Transverse colon (tissue), 4 donors: ENCODE measurements at regions not wholly inside any gene's neighbourhood (a gene's known extent, or its start where the extent isn't known, plus 50 kb on each side); places are given as distances from the start of the nearest gene placed in this dataset.

Experiments
- DNase-seq: peaks from one replicate; pipeline ENCODE4 v3.0.0-alpha.2; 2019
- H3K27ac ChIP-seq, 4 donors: fragments of 200-600 bp; sonication (generic); 2 replicates each; pipeline ENCODE4 v1.5.1; 2016 to 2018; ENCODE audit warnings: inconsistent platforms in 4 of 4
- H3K27me3 ChIP-seq: fragments of 200-600 bp; sonication (generic); 2 replicates; pipeline ENCODE4 v1.5.1; 2017; ENCODE audit warnings: inconsistent platforms
- H3K36me3 ChIP-seq, 4 donors: fragments of 200-600 bp; sonication (generic); 2 replicates each; pipeline ENCODE4 v1.5.1; 2017 to 2019; ENCODE audit warnings: inconsistent platforms in 4 of 4
- H3K4me1 ChIP-seq, 4 donors: fragments of 200-600 bp; sonication (generic); 2 replicates each; pipeline ENCODE4 v1.5.1; 2017 to 2020; ENCODE audit warnings: inconsistent platforms in 4 of 4
- H3K4me3 ChIP-seq, 4 donors: fragments of 200-600 bp; sonication (generic); 1 replicate in 1 of 4; 2 replicates in 3 of 4; pipeline versions ENCODE4 v1.5.1 to v1.6.1; 2017 to 2019; ENCODE audit warnings: inconsistent platforms in 4 of 4
- H3K9me3 ChIP-seq, 2 donors: fragments of 200-600 bp; sonication (generic); 2 replicates each; pipeline ENCODE4 v1.5.1; 2017 to 2019; ENCODE audit warnings: inconsistent platforms in 2 of 2
- CTCF ChIP-seq, 5 experiments: fragments of 200-600 bp in 3 of 5; fragments of 450-650 bp in 2 of 5; sonication (generic) in 3 of 5; IDR thresholded peaks; 1 replicate in 2 of 5; 2 replicates in 3 of 5; pipeline ENCODE4 v1.5.1; 2016 to 2017; ENCODE audit warnings: antibody characterized with exemption in 5 of 5, inconsistent platforms in 3 of 5, mild to moderate bottlenecking in 2 of 5, moderate library complexity in 1 of 5
- EP300 ChIP-seq: sonication (generic); formaldehyde crosslinking; IDR thresholded peaks from one replicate; pipeline ENCODE4 v1.6.1; 2017; ENCODE audit warnings: antibody characterized with exemption, low read depth
- POLR2A ChIP-seq: fragments of 450-650 bp; IDR thresholded peaks from one replicate; pipeline ENCODE4 v1.6.1; 2016; ENCODE audit warnings: antibody characterized with exemption, mild to moderate bottlenecking, moderate library complexity
- POLR2AphosphoS5 ChIP-seq, 3 donors: sonication (generic); formaldehyde crosslinking; IDR thresholded peaks; one replicate each; pipeline ENCODE4 v1.6.1; 2016; ENCODE audit warnings: antibody characterized with exemption in 3 of 3
- whole genome bisulfite sequencing, 2 donors: methylation state at CpG; one replicate each; pipeline ENCODE4 v1.1.5; 2018; ENCODE audit warnings: low coverage in 1 of 2; 5-methylcytosine and 5-hydroxymethylcytosine counted together
- in situ Hi-C, 4 donors: fragments of 200-750 bp; cut with MboI; loops; one replicate each; pipeline versions ENCODE4 v1.15.0 to v1.15.1; 2017; ENCODE audit warnings: low sequenced_read_pairs in 3 of 4, low pct_ligation_motif_present in 1 of 4, low pct_unique_long_range_greater_than_20kb in 1 of 4
- intact Hi-C: fragments of 100-400 bp; cut with DNase I; formaldehyde crosslinking; loops from one replicate; pipeline ENCODE4 v1.15.1; 2023; ENCODE audit warnings: low total_unique reads

DNA sequence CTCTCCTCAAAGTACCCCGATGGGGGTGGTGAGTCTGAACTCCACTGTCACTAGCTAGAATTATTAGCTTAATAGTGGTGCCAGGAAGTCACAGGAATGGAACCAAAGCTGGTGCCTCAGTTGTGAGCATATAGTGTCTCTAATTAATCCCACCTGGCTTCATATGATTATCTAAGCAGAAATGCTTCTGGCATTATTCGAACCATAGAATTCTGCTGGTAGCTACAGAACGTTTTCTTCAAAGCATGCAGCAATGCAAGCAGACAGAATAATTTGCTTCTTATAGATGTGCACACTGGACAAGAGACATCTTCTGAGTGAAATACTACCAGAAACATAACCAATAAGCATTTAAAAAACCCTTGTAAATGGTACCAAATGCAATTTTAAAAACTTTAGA, 160.9 kb downstream of the IMPG2 start:
- Histone ChIP-seq H3K9me3 (no peaks in the 10 kb centered on the region), H3K27ac (no peak overlapping the region), H3K36me3 (no peaks in the 10 kb centered on the region), H3K4me1 (no peaks in the 10 kb centered on the region), H3K27me3 (no peaks in the 10 kb centered on the region), H3K4me3 (no peak overlapping the region)
- in situ Hi-C loops: no loop called here
- intact Hi-C loops: no loop called here
- no peak for DNase-seq
- TF ChIP-seq POLR2AphosphoS5 (IDR thresholded peaks at IDR 0.05): no peak
- TF ChIP-seq EP300: no peak
- 89 to 100% methylated on average over 1 to 3 of the region's 3 CpGs for WGBS, 2 donors

DNA sequence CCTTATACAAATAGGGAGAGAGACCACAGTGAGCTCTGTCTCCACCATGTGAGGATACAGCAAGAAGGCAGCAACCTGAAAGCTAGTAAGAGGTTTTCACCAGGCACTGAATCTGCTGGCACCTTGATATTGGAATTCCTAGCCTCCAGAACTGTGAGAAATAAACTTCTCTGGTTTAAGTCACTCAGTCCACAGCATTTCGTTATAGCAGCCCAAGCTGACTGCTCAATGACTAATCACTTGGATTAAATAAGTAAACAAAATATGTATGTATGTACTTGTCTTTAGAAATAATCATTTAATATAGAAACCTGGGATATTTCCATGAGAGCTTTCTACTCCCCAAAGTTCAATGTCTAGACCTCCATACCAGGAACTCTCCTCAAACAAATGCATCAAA, 162.0 kb downstream of the IMPG2 start:
- Histone ChIP-seq H3K4me3 (no peak overlapping the region), H3K27me3 (no peaks in the 10 kb centered on the region), H3K27ac (no peak overlapping the region), H3K4me1 (no peaks in the 10 kb centered on the region), H3K9me3 (no peaks in the 10 kb centered on the region), H3K36me3 (no peaks in the 10 kb centered on the region)
- 0 to 14% methylated on average over 1 of the region's 1 CpG for WGBS, 2 donors
- no peak for DNase-seq
- intact Hi-C loops: no loop called here
- no peak for TF ChIP-seq POLR2AphosphoS5 (IDR thresholded peaks at IDR 0.05)
- TF ChIP-seq POLR2A: no peak
- no peak for TF ChIP-seq EP300
- TF ChIP-seq CTCF (IDR thresholded peaks at IDR 0.05): no peak
- in situ Hi-C loops: no loop called here

DNA sequence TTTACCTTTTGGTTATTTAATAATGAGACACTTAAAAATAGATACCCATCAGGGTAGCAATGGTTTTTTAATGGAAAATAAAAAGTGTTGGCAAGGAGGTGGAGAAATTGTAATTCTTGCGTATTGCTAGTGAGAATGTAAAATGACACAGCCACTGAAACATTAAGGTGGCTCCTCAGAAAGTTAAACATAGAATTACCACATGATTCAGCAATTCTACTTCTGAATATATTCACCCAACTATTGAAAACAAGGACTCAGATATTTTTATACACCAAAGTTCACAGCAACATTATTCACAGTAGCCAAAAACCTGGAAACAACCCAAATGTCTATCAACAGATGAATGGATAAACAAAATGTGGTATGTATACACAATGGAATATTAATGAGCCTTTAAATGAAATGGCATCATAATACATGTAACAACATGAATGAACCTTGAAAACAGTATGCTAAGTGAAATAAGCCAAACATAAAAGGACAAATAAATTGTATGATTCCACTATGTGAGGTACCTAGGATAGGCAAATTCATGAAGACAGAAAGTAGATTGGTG, 163.5 kb downstream of the IMPG2 start:
- TF ChIP-seq EP300 (no peak), POLR2AphosphoS5 (IDR thresholded peaks at IDR 0.05) (no peak), POLR2A (no peak), CTCF (IDR thresholded peaks at IDR 0.05) (no peak)
- Histone ChIP-seq H3K36me3 (no peaks in the 10 kb centered on the region), H3K4me3 (no peak overlapping the region), H3K27me3 (no peaks in the 10 kb centered on the region), H3K27ac (no peak overlapping the region), H3K9me3 (no peaks in the 10 kb centered on the region), H3K4me1 (no peaks in the 10 kb centered on the region)
- WGBS, 2 donors: 71 to 75% methylated on average over 1 of the region's 1 CpG
- no peak for DNase-seq
- in situ Hi-C loops: no loop called here
- intact Hi-C loops: no loop called here

DNA sequence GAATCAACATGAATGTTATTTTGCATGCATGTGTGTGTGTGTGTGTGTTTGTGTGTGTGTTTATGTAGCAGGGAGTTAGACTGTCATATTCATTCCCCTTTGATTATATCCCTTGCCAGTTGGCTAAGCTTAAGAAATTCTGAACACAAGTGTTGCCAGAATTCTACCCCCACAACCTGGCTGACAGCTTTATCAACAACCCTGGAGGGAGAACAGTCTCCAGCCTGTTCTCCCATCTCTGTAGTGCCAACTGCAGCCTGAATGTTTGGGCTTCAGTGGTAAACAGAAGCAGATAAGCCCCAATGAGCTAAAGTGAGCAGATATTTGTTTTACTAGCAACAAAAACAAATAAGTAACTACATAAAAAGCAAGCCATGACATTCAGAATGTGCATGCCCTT, 162.6 kb upstream of the ABI3BP start:
- Histone ChIP-seq H3K27ac (no peak overlapping the region), H3K36me3 (no peaks in the 10 kb centered on the region), H3K4me1 (no peaks in the 10 kb centered on the region), H3K27me3 (no peaks in the 10 kb centered on the region), H3K9me3 (no peaks in the 10 kb centered on the region), H3K4me3 (no peak overlapping the region)
- no peak for DNase-seq
- intact Hi-C loops: no loop called here
- in situ Hi-C loops: no loop called here
- TF ChIP-seq POLR2AphosphoS5 (IDR thresholded peaks at IDR 0.05) (no peak), CTCF (IDR thresholded peaks at IDR 0.05) (no peak), POLR2A (no peak), EP300 (no peak)

- DNase-seq: no peak
- Histone ChIP-seq H3K4me3 (no peak overlapping the region), H3K36me3 (no peaks in the 10 kb centered on the region), H3K9me3 (no peaks in the 10 kb centered on the region), H3K27me3 (no peaks in the 10 kb centered on the region), H3K4me1 (no peaks in the 10 kb centered on the region), H3K27ac (no peak overlapping the region)
- intact Hi-C loops: no loop called here
- in situ Hi-C loops: no loop called here
- WGBS, 2 donors: 76 to 83% methylated on average over 2 of the region's 2 CpGs
- TF ChIP-seq EP300 (no peak), POLR2AphosphoS5 (IDR thresholded peaks at IDR 0.05) (no peak), POLR2A (no peak), CTCF (IDR thresholded peaks at IDR 0.05) (no peak)
These were observed 161.2 kb upstream of the ABI3BP start for GRCh38 chr3:101154401-101154800.
